ENCODE measurements at regions not wholly inside any gene's neighbourhood (a gene's known extent, or its start where the extent isn't known, plus 50 kb on each side); places are given as distances from the start of the nearest gene placed in this dataset.

DNA sequence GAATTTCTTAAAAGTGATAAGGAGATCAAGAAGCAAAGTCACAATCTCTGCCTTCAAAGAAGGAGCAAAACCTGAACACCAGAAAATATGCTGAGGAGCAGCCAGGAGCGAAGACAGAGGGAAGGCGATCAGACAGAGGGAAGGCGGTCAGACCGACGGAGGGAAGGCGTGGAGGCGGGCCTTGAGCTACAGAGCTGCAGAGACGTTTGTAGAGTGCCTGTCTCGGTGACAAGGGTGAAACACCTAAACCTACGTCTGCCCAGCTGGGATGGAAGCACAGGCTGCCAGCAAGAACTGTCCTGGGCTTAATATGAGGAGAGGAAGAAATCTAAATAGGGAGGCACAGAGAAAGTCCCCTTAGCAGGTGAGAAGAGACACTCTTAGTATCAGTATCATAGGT, 476.0 kb downstream of the OCA2 start:
- TF ChIP-seq JARID2 (CRISPR knock-in tag; IDR thresholded peaks at IDR 0.05; ENCODE audit: insufficient replicate concordance) (no peak), SP5 (CRISPR knock-in tag; IDR thresholded peaks at IDR 0.05; ENCODE audit: borderline replicate concordance, low read depth) (no peak), JDP2 (CRISPR knock-in tag; IDR thresholded peaks at IDR 0.05; ENCODE audit: borderline replicate concordance) (no peak), ZNF10 (CRISPR knock-in tag; IDR thresholded peaks at IDR 0.05; ENCODE audit: borderline replicate concordance, low read depth) (no peak)
- TF ChIP-seq, protein P1, sequence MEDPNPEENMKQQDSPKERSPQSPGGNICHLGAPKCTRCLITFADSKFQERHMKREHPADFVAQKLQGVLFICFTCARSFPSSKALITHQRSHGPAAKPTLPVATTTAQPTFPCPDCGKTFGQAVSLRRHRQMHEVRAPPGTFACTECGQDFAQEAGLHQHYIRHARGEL (CRISPR knock-in tag; IDR thresholded peaks at IDR 0.05) = no peak
- TF ChIP-seq, protein P2, sequence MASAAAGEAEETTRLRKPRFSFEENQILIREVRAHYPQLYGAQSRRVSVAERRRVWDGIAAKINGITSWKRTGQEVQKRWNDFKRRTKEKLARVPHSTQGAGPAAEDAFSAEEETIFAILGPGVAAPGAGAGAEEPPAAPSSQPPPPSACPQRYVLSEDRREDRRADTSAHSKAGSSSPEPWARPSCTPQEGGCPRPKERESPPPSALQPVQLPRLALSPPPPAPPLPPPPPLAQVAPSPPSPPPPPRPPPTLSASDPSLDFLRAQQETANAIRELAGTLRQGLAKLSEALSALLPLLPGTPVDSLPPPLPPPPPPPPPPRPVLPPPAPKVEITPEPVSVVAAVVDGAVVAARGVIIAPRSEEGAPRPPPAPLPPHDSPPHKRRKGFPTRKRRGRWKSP (CRISPR knock-in tag; IDR thresholded peaks at IDR 0.05) = no peak
- TF ChIP-seq, protein P3, sequence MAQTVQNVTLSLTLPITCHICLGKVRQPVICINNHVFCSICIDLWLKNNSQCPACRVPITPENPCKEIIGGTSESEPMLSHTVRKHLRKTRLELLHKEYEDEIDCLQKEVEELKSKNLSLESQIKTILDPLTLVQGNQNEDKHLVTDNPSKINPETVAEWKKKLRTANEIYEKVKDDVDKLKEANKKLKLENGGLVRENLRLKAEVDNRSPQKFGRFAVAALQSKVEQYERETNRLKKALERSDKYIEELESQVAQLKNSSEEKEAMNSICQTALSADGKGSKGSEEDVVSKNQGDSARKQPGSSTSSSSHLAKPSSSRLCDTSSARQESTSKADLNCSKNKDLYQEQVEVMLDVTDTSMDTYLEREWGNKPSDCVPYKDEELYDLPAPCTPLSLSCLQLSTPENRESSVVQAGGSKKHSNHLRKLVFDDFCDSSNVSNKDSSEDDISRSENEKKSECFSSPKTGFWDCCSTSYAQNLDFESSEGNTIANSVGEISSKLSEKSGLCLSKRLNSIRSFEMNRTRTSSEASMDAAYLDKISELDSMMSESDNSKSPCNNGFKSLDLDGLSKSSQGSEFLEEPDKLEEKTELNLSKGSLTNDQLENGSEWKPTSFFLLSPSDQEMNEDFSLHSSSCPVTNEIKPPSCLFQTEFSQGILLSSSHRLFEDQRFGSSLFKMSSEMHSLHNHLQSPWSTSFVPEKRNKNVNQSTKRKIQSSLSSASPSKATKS (CRISPR knock-in tag; IDR thresholded peaks at IDR 0.05) = no peak

Data from HepG2 (cell line).